Mammary epithelial cell (primary cell): ENCODE measurements at regions not wholly inside any gene's neighbourhood (a gene's known extent, or its start where the extent isn't known, plus 50 kb on each side); places are given as distances from the start of the nearest gene placed in this dataset.

Source experiments
- CTCF ChIP-seq, 2 donors: IDR thresholded peaks in 1 of 2; conservative IDR thresholded peaks in 1 of 2; 2 replicates each; pipeline ENCODE4 v1.5.1; 2011 to 2012; ENCODE audit warnings: inconsistent platforms in 2 of 2, low read length in 2 of 2, mild to moderate bottlenecking in 2 of 2, control low read depth in 1 of 2, low read depth in 1 of 2; ENCODE audit not compliant: insufficient read depth in 1 of 2; ENCODE audit errors: extremely low read depth in 1 of 2
- EZH2 ChIP-seq: IDR thresholded peaks from 2 replicates; pipeline ENCODE4 v1.6.1; 2012; ENCODE audit warnings: low read length, inconsistent platforms, borderline replicate concordance

DNA sequence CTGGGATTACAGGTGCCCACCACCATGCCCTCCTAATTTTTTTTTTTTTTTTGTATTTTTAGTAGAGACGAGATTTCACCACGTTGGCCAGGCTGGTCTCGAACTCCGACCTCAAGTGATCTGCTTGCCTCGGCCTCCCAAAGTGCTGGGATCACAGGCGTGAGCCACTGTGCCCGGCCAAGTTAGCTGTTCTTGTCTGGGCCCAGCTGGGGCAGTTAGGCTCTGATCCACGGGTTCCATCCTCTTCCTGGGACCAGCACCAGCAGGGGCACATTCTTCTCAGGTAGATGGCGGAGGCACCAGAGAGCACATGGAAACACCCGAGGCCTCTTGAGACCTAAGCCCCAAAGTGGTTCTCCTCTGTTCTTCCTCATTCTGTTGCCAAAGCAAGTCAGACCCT lies 281.6 kb downstream of the PBX3 start:
- TF ChIP-seq CTCF (conservative IDR thresholded peaks at IDR 0.05 in 1 of 2, IDR thresholded peaks at IDR 0.05 in 1 of 2; ENCODE audit: extremely low read depth in 1 of 2, insufficient read depth in 1 of 2, low read depth in 1 of 2, low read length in 2 of 2) (no peak), EZH2 (no peak)
